HG03066 (cell line): ENCODE measurements at regions not wholly inside any gene's neighbourhood (a gene's known extent, or its start where the extent isn't known, plus 50 kb on each side); places are given as distances from the start of the nearest gene placed in this dataset.

Source experiments
- ATAC-seq: cut with Tn5 transposase; IDR thresholded peaks from one replicate; pipeline ENCODE4 v1.9.1; 2021; ENCODE audit warnings: low read depth; ENCODE audit not compliant: unreplicated experiment

DNA sequence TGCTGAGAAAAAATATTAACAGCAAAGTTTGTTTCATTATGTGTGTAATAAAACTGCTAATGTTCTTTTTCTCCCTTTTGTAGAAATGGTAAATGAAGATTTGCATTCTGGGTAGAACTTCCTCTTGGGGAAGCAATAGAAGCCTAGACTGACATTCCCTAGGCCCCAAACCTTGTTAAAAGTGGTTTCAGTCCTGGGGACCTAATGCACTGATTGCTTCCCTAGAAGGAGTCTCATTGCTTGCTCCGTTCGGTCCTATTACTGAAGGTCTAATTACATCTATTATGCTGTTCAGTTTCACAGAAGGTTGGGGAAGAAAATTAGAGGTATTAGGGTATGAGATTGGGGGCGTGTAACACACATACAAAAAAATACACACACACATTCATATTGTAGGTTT, 893.8 kb downstream of the TLE4 start:
- no peak for ATAC-seq

DNA sequence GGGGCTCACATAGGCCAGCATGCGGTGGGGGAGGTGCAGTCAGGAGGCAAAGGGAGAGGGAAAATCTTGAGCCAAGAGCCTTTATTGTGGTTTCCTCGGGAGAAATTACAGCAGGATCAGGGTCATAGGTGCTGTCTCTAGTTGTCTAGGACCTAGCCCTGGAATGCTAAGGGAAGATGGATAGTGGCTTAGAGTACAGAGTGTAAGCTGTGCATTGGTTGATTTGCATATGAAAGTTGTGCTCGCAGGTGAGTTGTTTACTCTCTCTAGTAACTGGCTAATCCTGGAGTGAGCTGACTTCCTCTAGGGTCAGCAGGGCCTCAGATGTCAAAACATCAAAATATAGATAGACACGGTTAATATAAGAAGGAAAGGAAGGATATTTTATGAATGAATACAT, 877.7 kb downstream of the TLE4 start:
- no peak for ATAC-seq

DNA sequence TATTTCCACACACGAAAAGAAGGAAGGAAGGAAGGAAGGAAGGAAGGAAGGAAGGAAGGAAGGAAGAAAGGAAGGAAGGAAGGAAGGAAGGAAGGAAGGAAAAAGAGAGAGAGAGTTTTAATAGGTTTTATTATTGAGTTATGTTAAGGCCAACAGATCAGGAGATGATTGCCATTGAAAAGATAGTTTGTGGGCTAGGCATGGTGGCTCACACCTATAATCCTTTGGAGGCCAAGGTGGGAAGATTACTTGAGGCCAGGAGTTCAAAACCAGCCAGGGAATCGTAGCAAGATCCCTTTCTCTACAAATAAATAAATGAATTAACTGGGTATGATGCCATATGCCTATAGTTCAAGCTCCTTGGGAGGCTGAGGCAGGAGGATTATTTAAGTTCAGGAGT, 877.2 kb downstream of the TLE4 start:
- no peak for ATAC-seq

DNA sequence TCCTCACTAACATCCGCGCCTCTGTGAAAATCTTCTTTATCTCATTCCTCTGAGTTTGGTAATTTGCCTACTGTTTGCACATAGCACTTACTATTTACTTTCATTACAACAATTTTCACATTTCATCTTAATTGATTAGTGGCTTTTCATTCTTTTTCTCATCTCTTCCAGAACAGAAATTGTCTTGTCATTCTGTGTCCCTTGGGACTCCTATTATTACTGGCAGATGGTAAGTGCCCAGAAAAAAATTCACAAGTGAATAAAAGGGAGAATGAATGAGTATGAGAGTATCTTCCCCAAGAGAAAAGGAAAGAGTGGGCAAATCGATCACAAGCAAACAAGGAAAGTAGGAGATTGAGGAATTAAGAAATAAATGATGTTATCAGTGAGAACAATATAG, 876.1 kb downstream of the TLE4 start:
- no peak for ATAC-seq

DNA sequence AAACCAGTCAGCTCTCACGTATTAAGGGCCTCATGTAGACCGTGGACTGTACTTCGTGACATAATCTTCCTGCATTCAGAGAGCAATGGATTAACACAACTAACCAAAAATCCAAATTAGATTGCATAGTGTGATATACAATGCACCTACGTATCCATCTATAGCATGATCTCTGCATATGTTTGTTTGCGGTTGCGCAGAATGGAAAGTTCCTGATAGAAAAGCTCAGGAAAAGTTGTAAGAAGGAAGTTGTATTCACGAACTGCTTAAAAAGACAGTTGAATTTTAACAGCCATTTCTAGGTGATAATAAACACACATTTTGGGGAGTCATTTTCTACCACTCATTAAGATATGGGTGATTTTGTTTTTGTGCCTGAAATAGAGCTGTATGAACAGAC, 869.0 kb downstream of the TLE4 start:
- ATAC-seq: no peak

DNA sequence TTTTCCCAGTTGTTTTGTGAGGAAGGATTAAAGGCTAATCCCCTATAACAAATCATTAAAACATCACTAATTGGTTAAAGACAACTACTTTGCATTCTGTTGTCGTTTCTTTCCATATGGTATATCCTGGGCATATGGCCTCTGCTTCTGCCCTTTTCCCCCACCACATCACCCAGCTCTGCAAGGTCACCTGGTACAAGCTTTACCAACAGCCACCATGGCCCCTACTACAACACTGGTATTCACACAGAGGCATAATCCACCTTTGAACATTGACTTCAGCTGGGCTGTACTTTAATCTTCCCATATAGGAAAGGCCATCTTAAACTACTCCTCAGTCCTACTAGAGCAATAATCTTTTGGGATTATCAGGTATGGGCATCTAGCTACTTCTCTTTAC, 866.1 kb downstream of the TLE4 start:
- no peak for ATAC-seq

DNA sequence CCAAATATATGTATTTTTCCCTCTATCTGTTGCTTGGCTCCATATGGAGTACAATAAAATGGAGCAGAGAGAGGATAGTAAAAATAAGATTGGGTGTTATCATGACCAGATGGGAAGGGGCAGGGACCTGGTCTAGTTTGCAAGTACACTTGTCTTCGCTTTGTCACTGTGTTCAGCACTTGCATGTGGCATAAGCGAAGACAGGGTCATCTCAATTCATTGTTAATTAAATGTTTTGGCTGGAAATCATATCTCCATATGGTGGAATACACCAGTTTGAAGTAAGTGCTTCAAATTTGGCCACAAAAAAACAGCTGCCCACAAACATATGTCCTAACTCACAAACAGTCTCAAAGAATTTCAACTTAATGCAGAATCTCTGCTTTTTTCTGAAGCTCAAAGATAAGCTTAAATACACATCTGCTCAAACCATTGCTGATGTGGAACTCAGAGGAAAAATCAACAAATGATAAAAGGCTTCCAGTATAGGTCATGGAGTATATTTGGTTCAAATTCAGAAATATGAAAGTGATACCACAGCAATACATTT, 865.4 kb downstream of the TLE4 start:
- ATAC-seq: no peak

DNA sequence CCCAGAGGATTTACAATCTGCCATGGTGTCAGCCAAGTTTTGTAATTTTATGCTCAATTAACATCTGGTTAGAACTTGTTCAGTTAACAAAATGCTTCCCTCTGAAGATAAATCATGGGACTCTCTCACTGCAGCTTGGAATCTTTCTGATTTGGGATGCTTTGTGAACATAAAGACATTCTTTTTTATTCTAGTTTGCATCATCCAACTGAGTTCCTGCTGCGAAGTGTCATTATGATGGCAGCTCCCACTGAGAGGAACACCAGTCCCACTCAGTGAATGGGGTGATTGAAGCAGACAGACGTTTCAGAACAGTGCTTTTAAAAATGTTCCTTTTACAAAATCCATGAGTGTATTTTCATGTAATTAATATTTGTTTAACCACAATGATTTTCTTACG, 863.8 kb downstream of the TLE4 start:
- ATAC-seq: no peak

DNA sequence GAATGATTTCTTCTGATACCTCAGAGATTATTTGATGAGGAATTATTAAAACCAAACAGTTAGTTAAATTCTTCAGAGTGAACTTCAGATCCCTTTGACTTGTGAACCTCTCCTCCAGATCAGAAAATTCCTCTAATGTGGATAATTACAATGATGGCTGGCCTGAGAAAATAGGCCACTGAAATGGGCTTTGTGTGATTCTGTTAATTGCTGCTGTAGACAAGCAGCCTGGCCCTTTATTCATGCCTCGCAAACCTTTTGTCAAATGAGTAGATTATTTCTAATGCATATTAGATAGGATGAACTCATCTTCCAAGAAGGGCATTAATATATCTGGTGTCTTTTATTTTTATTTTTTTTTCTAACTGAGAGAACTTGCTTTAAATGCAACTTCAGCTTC, 855.2 kb downstream of the TLE4 start:
- ATAC-seq: no peak

DNA sequence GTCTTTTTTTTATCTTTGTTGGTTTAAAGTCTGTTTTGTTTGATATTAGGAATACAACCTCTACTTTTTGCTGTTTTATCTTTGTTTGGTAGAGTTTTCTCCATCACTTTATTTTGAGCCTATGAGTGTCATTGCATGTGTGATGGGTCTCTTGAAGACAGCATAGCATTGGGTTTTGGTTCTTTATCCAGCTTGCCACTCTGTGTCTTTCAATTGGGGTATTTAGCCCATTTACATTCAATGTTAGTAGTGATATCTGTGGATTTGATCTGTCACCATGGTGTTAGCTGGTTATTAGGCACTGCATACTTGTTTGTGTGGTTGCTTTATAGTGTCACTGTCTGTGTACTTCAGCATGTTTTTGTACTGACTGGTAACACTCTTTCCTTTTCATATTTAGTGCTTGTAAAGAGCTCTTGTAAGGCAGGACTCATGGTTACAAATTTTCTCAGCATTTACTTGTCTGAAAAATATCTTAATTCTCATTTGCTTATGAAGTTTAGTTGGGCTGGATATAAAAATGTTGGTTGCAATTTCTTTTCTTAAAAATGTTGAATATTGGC, 845.5 kb downstream of the TLE4 start:
- ATAC-seq: no peak

DNA sequence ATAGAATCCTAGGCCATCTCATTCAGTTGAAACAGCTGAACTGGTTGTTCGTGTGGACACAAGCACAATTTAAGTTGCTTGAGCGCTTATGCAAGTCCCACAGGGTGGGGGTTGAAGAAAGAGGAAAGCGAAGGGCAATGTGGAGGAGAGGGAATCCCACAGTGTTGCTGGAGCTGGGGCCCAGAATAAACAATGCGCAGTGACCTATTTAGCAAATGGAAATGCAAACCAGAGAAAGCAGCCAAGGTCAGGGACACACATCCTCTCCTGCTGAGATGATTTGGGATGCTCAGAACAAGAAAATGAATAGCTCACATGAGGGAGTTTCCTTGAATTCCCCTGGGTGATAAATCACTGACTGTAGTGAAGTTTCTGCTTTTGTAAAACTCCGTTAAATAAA, 838.3 kb downstream of the TLE4 start:
- no peak for ATAC-seq

DNA sequence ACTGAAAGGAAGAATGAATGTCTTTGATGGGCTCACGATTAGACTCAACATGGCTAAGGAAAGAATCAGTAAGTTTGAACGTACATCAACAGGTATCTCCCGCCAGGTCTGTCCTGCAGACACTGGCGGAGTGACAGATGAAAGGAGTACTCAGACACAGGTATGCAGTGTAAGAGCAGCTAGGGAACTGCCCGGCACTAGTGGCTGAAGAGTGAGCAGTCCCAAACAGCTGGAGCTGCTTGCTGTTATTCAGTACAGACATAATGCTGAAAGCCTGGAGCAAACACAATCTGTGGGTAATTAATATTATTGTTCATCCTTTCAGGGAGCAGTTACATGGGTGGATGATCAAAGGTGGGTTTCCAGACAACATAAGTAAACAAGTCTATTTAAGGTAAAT, 835.5 kb downstream of the TLE4 start:
- ATAC-seq: no peak

DNA sequence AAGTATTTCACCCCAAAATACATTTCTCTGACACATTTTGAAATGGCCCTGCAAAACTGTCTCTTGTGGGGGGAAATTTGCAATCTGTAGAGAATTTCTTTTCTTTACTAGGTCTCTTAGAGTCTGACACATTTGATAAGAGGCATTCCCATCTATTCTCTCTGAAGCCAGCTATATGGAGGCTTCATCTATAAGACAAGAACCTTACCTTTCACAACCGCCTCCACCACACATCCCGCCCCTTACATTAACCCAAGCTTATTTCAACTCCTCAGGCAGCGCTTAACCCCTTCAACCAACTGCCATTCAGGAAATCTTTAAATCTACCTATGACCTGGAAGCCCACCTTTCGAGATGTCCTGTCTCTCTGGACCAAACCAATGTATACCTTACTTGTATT, 829.5 kb downstream of the TLE4 start:
- no peak for ATAC-seq

DNA sequence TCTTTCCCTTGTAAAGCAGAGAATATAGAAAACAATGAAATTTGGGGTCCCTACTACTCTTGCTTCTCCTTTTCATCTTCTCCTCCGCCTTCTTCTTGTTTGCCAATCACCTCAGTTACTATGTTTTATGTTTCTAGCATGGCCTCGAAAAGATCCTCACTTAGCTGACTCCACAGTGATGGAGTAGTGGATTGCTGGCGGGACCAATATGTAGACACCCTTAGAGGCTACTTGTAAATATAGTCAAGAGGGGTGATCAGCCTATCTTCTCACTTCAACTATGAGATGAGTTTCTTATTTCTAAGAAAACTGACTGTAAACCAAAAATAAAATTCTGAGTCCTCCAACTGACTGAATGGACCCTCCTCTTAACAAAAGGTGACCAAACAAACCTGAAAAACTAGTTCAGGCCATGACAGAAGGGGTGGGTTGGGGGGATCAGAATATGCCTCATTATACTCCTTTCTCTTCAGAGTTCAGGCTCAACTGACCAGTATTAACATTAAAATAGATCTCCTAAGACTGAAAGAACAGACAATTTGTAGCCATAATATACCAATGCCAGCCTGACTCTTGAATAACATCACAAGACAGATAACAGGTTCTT, 829.0 kb downstream of the TLE4 start:
- no peak for ATAC-seq

DNA sequence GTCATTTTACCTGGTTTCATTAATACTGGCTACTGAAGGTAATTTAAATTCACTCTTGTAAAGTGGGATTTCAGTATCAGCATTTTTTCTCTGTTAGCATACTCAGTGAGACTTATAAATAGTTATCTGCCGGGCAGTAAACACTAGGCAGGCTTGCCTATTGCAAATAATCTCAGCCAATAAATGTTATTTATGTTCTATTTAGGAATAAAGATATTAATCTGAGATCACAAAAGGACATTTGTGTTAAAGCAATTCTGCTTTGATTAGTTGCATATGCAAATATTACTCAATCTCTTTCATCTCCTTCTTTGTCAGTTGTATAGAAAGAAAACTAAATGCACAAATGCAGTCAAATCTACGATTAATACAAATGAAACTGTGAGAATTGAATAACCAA, 827.8 kb downstream of the TLE4 start:
- ATAC-seq: no peak

DNA sequence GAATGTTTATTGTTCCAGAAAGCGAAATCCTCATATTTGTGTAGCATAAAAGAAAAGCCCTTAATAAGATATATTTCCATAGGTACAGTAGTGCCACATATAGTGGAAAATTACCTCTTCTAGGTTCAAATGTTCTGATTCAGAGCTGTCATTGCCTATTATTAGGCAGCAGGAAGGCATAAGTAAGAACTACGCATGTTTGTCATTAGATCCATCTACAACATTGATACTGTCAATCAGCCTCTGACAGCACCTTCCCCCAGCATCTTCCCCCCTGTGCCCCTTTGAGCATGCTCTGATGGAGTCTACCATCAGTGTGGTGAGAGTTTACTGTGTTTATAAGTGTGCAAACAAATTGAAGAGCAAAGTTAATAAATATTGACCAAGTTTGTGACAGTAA, 816.1 kb downstream of the TLE4 start:
- no peak for ATAC-seq

DNA sequence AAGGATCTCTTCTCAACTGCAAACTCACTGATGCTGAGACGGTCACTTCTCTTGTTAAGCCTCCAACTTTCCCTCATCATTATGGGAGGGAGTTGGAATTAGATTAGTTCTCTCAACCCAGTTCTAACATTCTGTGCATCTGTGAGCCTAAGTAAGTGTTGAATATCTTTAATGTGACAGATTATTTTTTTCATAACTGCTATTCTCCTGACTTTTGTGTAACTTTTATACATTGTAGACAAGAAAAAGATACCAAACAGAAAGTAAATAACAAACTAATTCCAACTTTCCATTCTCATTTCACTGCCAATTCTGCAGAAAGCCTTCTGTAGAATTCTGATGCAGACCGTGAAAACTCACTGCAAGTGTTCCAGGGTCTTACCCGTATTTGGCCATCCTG, 813.5 kb downstream of the TLE4 start:
- ATAC-seq: no peak

DNA sequence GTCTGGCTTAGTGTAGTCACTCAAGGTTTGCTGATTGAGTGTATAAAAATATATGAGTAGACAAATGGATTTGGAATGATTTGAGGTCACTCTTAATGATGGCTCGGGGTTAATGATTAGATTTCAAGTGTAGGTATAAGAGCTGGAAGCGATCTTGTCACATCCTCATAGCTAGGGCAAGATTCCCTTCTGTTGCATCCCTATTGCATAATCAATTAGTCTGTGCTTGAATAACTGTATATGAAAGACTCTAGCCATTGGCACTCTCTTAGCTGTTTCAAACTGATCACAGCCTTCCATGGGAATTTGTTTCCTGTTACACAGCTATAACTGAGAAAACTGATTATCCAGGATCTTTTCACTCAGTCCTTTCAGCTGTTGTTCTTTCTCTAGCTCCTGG, 811.6 kb downstream of the TLE4 start:
- no peak for ATAC-seq

DNA sequence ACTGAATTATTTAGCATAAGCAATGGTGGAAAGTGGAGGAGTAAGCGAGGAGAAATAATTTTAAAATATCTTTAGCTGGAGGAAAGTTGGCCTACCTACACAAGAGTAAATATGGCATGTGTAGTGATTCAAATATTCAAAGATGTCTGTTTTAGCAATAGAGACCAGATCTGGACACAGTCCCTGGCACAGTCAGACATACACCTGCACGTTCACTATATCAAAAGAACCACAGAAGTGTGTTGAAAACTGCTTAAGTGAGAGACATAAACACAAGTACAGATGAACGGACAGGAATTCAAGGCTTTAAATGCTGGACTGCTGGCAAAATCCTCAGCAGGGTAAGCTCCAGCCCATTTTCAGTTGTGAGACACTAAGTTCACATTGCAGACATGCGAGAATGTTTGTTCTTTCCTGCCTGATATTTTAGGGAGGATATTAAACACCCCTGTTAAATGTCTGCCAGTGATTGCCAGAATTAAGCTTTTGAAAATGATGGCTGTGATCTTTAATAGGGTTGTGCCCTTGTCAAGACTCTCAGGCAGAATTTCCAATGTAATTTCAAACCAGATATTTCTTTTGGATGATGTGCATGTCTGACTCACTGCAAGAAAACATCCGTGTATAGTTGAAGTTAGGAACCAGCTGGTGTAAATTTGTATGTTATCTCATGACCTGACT, 810.6 kb downstream of the TLE4 start:
- ATAC-seq: no peak

DNA sequence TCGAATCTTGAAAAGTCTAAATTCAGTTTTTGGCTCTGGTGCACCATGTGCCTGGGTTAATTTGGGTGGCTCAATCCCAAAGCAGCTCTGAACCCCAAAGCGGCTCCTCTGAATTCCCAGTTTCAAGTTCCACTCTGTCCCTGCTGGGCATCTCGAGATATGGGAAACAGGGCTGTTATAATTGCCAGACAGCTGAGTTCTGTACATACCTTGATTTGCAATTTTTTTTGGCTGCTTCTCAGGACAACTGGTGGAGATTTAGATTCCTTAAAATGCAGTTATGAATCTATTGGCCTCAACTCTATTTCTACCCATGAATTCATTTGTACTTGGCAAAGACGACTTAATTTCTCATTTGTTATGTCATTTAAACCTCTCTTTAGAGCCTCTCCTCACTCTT, 808.5 kb downstream of the TLE4 start:
- ATAC-seq: no peak

DNA sequence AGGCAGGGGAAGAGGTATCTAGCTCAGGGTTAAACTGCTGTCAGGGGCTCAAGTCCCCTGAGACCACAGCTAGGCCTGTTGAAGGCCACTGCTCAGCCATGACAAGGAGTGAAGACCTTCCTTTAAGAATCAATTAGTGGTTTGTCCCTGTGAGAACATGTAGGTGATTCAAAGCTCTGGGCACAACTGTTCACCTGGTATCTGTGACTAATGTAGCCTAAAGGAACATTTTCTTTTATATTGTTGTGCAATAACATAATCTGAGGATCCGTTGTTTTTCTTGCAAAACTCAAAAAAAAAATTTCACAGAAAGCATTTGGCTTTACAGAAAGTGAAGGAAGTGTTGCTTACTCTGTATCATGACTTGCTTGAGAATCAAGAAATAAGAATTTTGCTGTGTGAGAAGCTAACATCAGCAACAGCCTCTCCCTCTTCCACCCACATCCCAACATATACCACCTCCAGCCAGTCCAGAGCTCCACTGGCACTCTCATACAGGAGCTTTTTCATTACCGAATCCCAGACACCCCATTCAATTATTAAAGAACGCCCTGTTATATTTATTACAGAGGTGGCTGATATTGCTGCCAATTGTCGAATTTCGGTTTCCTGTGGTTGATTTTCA, 807.0 kb downstream of the TLE4 start:
- ATAC-seq: no peak

DNA sequence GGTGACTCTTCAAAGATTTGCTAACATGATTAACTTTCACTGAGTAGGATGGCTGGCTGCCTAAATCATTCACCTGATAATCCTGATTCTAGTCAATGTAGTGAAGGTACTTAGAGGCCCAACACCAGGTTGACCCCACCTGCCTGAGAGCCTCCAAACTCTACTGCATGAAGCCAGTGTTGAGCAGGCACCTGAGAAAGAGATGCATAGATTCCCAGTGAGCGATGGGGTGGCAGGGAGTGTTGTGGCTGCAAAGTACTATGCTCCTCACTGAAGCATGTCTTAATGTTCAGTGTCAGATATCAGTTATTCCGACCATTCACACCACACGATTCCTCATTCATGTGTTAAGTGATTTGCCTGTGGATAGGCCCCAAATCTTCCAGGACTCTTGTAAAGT, 804.4 kb downstream of the TLE4 start:
- ATAC-seq: no peak
